Osteocyte (in vitro differentiated cells): ENCODE measurements at regions not wholly inside any gene's neighbourhood (a gene's known extent, or its start where the extent isn't known, plus 50 kb on each side); places are given as distances from the start of the nearest gene placed in this dataset.
A peak's percentile ranks its signal among the peaks of the same experiment; 100 is the strongest.

Experiments used
- DNase-seq: peaks from one replicate; pipeline ENCODE4 v3.0.0; 2021; ENCODE audit warnings: mixed read lengths; ENCODE audit not compliant: unreplicated experiment; ENCODE audit errors: extremely low spot score
- H3K27ac Mint-ChIP-seq: one replicate; pipeline ENCODE4 v1.8.0; 2021; ENCODE audit warnings: mild to moderate bottlenecking, mixed read lengths; ENCODE audit not compliant: unreplicated experiment
- H3K27me3 Mint-ChIP-seq: one replicate; pipeline ENCODE4 v1.8.0; 2021; ENCODE audit warnings: mixed read lengths; ENCODE audit not compliant: unreplicated experiment
- H3K36me3 Mint-ChIP-seq: one replicate; pipeline ENCODE4 v1.8.0; 2021; ENCODE audit warnings: mixed read lengths; ENCODE audit not compliant: unreplicated experiment
- H3K4me1 Mint-ChIP-seq: one replicate; pipeline ENCODE4 v1.8.0; 2021; ENCODE audit warnings: mixed read lengths; ENCODE audit not compliant: unreplicated experiment
- H3K4me3 Mint-ChIP-seq: one replicate; pipeline ENCODE4 v1.8.0; 2021; ENCODE audit warnings: mild to moderate bottlenecking, moderate library complexity, mixed read lengths; ENCODE audit not compliant: unreplicated experiment
- H3K9me3 Mint-ChIP-seq: one replicate; pipeline ENCODE4 v1.8.0; 2021; ENCODE audit warnings: mixed read lengths; ENCODE audit not compliant: unreplicated experiment
- CTCF ChIP-seq: fragments of 200-600 bp; sonication (generic); IDR thresholded peaks from 2 replicates; pipeline ENCODE4 v1.5.0; 2021; ENCODE audit warnings: antibody characterized with exemption, mild to moderate bottlenecking, moderate library complexity

DNA sequence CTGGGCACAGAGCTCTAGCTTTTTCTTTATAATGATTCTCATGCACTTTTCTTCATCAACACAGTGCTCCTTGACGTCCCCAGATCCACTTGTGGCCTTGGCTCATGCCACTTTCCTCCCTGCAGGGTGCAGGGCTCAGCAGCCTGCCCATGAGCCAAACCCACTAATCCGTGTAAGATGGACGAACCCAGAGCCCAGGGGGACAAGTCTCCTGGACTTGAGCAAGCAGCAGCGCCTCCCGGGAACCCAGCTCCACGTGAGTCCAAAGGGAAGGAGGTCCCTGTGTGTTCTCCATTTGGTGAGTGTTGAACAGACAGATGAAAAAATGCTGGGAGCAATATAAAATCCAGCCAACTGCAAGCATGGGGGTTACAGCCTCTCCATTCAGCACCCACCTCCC, 470.6 kb upstream of the HS6ST1 start:
- Mint-ChIP-seq H3K4me1 (no peaks in the 10 kb centered on the region), H3K9me3 (no peaks in the 10 kb centered on the region), H3K27me3 (peaks cover 3% of the 10 kb centered on the region), H3K4me3 (no peak overlapping the region), H3K36me3 (no peaks in the 10 kb centered on the region), H3K27ac (no peak overlapping the region)
- no peak for TF ChIP-seq CTCF
- peak; percentile 51 for DNase-seq

- Mint-ChIP-seq H3K4me1 (no peaks in the 10 kb centered on the region), H3K9me3 (no peaks in the 10 kb centered on the region), H3K4me3 (no peak overlapping the region), H3K36me3 (no peaks in the 10 kb centered on the region), H3K27me3 (peaks cover 3% of the 10 kb centered on the region), H3K27ac (no peak overlapping the region)
- peak; percentile 76 for DNase-seq
- TF ChIP-seq CTCF, result no peak
These were observed 471.2 kb upstream of the HS6ST1 start for GRCh38 chr2:128789776-128790455.

GRCh38 chr2:128790541-128791001, 471.9 kb upstream of the HS6ST1 start:
- no peak overlapping the region for H3K27ac Mint-ChIP-seq
- TF ChIP-seq CTCF, result no peak
- H3K36me3 Mint-ChIP-seq, result no peaks in the 10 kb centered on the region
- peak; percentile 51 for DNase-seq
- no peaks in the 10 kb centered on the region for H3K9me3 Mint-ChIP-seq
- H3K4me3 Mint-ChIP-seq, result no peak overlapping the region
- no peaks in the 10 kb centered on the region for H3K4me1 Mint-ChIP-seq
- peaks cover 3% of the 10 kb centered on the region for H3K27me3 Mint-ChIP-seq

DNA sequence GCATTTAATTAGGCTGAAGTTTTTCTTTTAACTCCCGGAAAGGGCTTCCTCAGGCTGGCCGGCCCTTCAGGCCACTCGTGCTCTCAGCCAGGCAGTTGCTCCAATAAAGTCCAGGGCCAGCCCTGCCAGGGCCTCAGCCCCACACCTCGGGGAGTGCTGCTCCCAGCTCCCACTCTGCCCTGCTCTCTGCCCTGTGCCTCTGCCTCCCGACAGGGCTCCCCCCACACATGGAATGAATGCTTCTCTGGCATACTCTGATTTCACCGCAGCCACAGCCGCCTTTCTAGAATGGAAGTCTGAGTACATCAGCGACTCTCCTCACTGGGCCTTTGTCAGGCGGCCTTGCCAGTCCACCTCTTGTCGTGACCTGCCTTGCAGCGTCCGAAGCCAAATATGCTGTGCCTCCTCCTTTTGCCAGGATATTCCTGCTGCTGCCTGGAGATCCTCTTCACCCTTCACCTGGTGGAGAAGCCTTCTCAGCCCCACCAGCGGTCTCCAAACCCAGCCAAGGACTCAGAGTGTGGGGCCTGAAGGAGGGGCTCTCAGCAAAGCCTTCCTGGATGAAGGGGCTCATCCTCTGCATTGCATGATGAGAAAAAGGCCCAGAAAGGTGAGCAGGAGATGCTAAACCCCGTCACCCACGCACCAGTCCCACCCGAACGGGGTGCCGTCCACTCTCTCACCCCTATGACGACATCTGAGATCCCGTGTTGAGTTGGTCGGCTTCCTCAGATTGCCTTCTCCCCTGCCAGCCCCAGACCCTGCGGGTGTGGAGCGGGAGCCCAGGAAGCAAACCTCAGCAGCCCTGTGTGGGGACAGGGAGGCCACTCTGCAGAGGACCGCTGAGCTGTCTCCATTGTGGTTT, 472.7 kb upstream of the HS6ST1 start:
- H3K4me1 Mint-ChIP-seq, result no peaks in the 10 kb centered on the region
- no peaks in the 10 kb centered on the region for H3K36me3 Mint-ChIP-seq
- H3K4me3 Mint-ChIP-seq, result no peak overlapping the region
- peaks cover 6% of the 10 kb centered on the region for H3K27me3 Mint-ChIP-seq
- no peaks in the 10 kb centered on the region for H3K9me3 Mint-ChIP-seq
- H3K27ac Mint-ChIP-seq, result no peak overlapping the region
- no peak for TF ChIP-seq CTCF
- peak; percentile 74 for DNase-seq

DNA sequence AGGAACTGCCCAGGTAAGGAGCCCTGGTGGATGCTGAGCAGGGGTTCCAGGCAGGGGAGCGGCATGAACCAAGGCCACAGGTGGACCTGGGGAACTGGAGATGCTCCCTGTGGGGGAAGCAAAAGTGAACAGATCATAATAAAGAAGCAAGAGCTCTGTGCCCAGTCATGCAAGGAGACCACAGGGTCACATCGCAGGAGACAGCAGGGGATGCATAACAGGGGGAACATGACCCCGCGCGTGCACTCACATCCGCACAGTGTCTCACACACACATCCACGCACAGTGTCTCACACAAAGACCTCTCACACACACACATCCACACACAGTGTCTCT, 473.3 kb upstream of the HS6ST1 start:
- H3K27me3 Mint-ChIP-seq, result peaks cover 5% of the 10 kb centered on the region
- DNase-seq, result peak; percentile 32
- no peaks in the 10 kb centered on the region for H3K9me3 Mint-ChIP-seq
- no peaks in the 10 kb centered on the region for H3K36me3 Mint-ChIP-seq
- H3K4me3 Mint-ChIP-seq, result no peak overlapping the region
- no peak for TF ChIP-seq CTCF
- H3K4me1 Mint-ChIP-seq, result no peaks in the 10 kb centered on the region
- H3K27ac Mint-ChIP-seq, result no peak overlapping the region
